GM19043 (cell line): ENCODE measurements at regions not wholly inside any gene's neighbourhood (a gene's known extent, or its start where the extent isn't known, plus 50 kb on each side); places are given as distances from the start of the nearest gene placed in this dataset.

ENCODE experiments used
- ATAC-seq: cut with Tn5 transposase; IDR thresholded peaks from one replicate; pipeline ENCODE4 v1.9.1; 2021; ENCODE audit warnings: low read depth; ENCODE audit not compliant: unreplicated experiment

DNA sequence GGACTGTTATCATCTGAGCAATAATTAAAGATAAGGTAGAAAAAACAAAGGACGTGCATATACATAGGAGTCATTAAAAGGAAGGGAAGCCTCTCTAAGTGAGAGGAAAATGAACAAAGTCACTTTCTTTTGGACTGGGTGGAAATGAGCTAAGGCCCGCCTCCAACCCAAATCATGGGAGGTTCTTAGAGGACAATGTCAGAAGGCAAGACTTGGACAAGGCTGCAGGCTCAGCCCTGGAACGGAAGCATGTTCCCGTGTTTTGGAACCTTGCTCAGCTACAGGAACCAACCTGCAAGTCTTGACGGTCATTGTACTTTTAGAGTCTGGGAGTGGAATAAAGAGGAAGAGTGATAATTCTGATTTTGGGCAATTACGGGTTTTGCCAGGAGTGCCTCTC lies 59.4 kb upstream of the EPB41L3 start:
- no peak for ATAC-seq

DNA sequence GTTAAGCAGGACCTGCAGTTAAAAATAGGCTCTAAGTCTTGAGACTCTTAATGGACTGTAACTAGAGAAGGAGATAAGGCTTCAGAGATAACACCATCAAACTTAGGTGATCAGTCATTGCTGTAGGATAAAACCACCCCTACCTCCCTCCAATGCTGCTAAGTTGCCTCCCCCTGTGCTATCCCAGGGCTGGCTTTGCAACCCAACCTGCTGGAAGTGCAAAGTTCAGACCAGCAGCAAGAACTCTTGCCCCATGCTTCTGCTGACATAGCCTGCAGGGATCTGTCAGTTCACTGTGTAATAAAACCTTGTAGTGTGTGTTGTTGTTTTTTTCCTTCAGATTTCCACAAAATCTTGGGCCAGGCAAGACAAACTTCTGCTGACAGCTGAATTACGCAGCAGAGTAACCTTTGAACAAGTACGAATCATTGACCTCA lies 57.4 kb upstream of the EPB41L3 start:
- no peak for ATAC-seq

DNA sequence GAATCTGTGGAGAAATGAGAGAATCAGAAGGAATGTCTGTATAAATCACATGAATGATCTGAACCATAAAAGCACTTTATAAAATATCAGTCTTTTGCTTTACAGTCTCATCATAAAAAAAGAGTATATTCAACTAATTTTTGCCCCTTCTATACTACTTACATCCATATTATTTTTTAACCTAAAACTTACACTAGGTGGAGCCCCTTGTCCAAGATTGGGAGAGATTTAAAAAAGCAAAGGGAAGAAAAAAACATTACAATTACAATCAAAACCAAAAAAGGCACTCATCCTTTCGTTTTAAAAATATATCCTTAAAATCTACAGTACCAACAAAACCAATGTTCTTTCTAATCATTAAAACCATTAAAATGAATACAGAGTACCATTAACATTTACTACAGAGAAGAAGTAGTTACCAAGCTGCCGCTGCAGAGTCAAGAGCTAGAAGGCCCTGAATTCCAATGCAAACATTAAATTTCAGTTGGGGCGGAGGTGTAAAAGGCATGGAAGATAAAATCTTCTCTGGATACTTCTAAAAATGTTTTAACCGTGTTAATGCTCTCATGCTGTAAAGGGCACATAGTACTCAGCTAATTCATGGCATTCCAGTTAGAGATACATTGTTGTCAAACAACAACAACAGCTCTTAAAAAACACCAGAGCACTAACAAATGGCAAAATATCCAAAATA lies 56.7 kb upstream of the EPB41L3 start:
- no peak for ATAC-seq

DNA sequence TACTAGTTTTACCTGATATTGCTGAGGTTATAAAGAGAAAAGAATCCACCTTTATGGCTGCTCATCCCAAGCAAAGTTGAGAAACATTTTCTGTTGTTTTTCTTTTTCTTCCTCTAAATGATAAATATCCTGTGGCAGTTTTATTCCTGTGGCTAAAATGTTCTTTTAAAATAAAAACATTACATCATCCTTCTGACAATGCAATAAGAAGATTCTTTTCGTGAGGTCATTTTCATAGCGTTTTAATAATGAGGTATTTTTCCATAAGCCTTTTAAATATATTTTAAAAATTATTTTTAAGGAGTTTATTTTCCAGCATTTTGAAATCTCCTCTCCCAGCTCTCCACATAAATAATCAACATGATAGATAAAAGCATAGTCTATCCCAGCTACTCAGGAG lies 52.8 kb upstream of the EPB41L3 start:
- ATAC-seq = no peak
